MM.1S (cell line): ENCODE measurements at regions not wholly inside any gene's neighbourhood (a gene's known extent, or its start where the extent isn't known, plus 50 kb on each side); places are given as distances from the start of the nearest gene placed in this dataset.

Experiments
- EZH2 ChIP-seq: fragments of 300-600 bp; sonication (generic); optimal IDR thresholded peaks from 2 replicates; pipeline ENCODE3; 2017; ENCODE audit warnings: low read depth, mild to moderate bottlenecking, antibody characterized with exemption, low read length, mixed read lengths
- TF ChIP-seq, protein P1 (sequence below): fragments of 300-600 bp; sonication (generic); IDR thresholded peaks from 2 replicates; pipeline ENCODE4 v1.5.1; 2016; ENCODE audit warnings: antibody characterized with exemption, low read length, mixed read lengths

DNA sequence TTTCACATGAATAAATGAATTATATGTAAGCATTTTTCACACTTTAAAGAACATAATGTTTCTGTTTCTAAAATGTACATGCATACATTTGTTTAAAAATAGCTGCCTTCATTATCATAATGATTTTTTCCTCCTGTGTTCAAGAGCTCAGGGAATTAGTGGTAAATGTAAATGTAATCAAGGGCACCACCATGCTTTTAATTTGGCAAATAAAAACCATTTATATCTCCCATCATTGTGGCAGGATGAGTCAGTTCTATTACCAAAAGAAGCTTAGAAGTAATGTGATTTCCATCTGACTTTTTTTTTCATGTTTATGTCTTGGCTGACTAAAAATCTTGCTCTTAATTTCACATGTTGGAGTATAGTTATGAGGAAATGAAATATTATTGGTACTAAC is 176.1 kb downstream of the GXYLT1 start:
- TF ChIP-seq, protein P1, sequence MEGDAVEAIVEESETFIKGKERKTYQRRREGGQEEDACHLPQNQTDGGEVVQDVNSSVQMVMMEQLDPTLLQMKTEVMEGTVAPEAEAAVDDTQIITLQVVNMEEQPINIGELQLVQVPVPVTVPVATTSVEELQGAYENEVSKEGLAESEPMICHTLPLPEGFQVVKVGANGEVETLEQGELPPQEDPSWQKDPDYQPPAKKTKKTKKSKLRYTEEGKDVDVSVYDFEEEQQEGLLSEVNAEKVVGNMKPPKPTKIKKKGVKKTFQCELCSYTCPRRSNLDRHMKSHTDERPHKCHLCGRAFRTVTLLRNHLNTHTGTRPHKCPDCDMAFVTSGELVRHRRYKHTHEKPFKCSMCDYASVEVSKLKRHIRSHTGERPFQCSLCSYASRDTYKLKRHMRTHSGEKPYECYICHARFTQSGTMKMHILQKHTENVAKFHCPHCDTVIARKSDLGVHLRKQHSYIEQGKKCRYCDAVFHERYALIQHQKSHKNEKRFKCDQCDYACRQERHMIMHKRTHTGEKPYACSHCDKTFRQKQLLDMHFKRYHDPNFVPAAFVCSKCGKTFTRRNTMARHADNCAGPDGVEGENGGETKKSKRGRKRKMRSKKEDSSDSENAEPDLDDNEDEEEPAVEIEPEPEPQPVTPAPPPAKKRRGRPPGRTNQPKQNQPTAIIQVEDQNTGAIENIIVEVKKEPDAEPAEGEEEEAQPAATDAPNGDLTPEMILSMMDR: no peak
- TF ChIP-seq EZH2: no peak
